ENCODE measurements at regions not wholly inside any gene's neighbourhood (a gene's known extent, or its start where the extent isn't known, plus 50 kb on each side); places are given as distances from the start of the nearest gene placed in this dataset.

- TF ChIP-seq CTCF (IDR thresholded peaks at IDR 0.05), result no peak
- no peak overlapping the region for H3K4me3 ChIP-seq
- DNase-seq (ENCODE audit: low spot score in 2 of 2), result no peak
Measured at GRCh38 chr3:56962922-56963321, 97.5 kb upstream of the SPATA12 start.

GRCh38 chr3:56962206-56962605 is 98.3 kb upstream of the SPATA12 start:
- Histone ChIP-seq H3K27ac (no peak overlapping the region), H3K9me3 (no peaks in the 10 kb centered on the region), H3K4me1 (no peaks in the 10 kb centered on the region), H3K27me3 (no peaks in the 10 kb centered on the region), H3K4me3 (no peak overlapping the region), H3K36me3 (no peaks in the 10 kb centered on the region)
- intact Hi-C loops (cut with DNase I), result no loop called here
- no peak for DNase-seq (ENCODE audit: low spot score in 2 of 2)
- TF ChIP-seq CTCF (IDR thresholded peaks at IDR 0.05), result no peak

More at GRCh38 chr3:56962922-56963321, 97.5 kb upstream of the SPATA12 start:
- no peaks in the 10 kb centered on the region for H3K27me3 ChIP-seq
- no peaks in the 10 kb centered on the region for H3K4me1 ChIP-seq
- H3K27ac ChIP-seq, result no peak overlapping the region
- H3K36me3 ChIP-seq, result no peaks in the 10 kb centered on the region
- no peaks in the 10 kb centered on the region for H3K9me3 ChIP-seq
- intact Hi-C loops (cut with DNase I), result no loop called here

- no peaks in the 10 kb centered on the region for H3K4me1 ChIP-seq
- no peaks in the 10 kb centered on the region for H3K9me3 ChIP-seq
- intact Hi-C loops (cut with DNase I), result no loop called here
- no peaks in the 10 kb centered on the region for H3K27me3 ChIP-seq
- H3K4me3 ChIP-seq, result no peak overlapping the region
- TF ChIP-seq CTCF (IDR thresholded peaks at IDR 0.05), result no peak
- no peak overlapping the region for H3K27ac ChIP-seq
- no peak for DNase-seq (ENCODE audit: low spot score in 2 of 2)
- no peaks in the 10 kb centered on the region for H3K36me3 ChIP-seq
Measured at GRCh38 chr3:56960234-56960917, 100.1 kb upstream of the SPATA12 start.

GRCh38 chr3:56958879-56959278 is 101.6 kb upstream of the SPATA12 start:
- TF ChIP-seq CTCF (IDR thresholded peaks at IDR 0.05), result no peak
- H3K4me1 ChIP-seq, result no peaks in the 10 kb centered on the region
- no peak for DNase-seq (ENCODE audit: low spot score in 2 of 2)
- H3K36me3 ChIP-seq, result no peaks in the 10 kb centered on the region
- H3K27me3 ChIP-seq, result no peaks in the 10 kb centered on the region
- H3K27ac ChIP-seq, result no peak overlapping the region
- intact Hi-C loops (cut with DNase I), result no loop called here
- H3K9me3 ChIP-seq, result no peaks in the 10 kb centered on the region
- no peak overlapping the region for H3K4me3 ChIP-seq

GRCh38 chr3:56957522-56957921 is 102.9 kb upstream of the SPATA12 start:
- Histone ChIP-seq H3K9me3 (no peaks in the 10 kb centered on the region), H3K4me3 (no peak overlapping the region), H3K4me1 (no peaks in the 10 kb centered on the region), H3K27me3 (no peaks in the 10 kb centered on the region), H3K36me3 (no peaks in the 10 kb centered on the region), H3K27ac (no peak overlapping the region)
- no peak for DNase-seq (ENCODE audit: low spot score in 2 of 2)
- TF ChIP-seq CTCF (IDR thresholded peaks at IDR 0.05), result no peak
- intact Hi-C loops (cut with DNase I), result no loop called here

- no peaks in the 10 kb centered on the region for H3K27me3 ChIP-seq
- no peak overlapping the region for H3K27ac ChIP-seq
Measured at GRCh38 chr3:56956906-56957305, 103.6 kb upstream of the SPATA12 start.

More at GRCh38 chr3:56956906-56957305, 103.6 kb upstream of the SPATA12 start:
- Histone ChIP-seq H3K36me3 (no peaks in the 10 kb centered on the region), H3K4me1 (no peaks in the 10 kb centered on the region), H3K4me3 (no peak overlapping the region), H3K9me3 (no peaks in the 10 kb centered on the region)
- TF ChIP-seq CTCF (IDR thresholded peaks at IDR 0.05), result no peak
- DNase-seq (ENCODE audit: low spot score in 2 of 2), result no peak
- intact Hi-C loops (cut with DNase I), result no loop called here
